ENCODE measurements at regions not wholly inside any gene's neighbourhood (a gene's known extent, or its start where the extent isn't known, plus 50 kb on each side); places are given as distances from the start of the nearest gene placed in this dataset.

- DNase-seq = no peak
Measured at GRCh38 chr20:57939499-57939898, 229.7 kb upstream of the PMEPA1 start.

GRCh38 chr20:57938158-57939108, 228.6 kb upstream of the PMEPA1 start:
- DNase-seq = no peak

- no peak for DNase-seq
Measured at GRCh38 chr20:57936636-57937385, 227.0 kb upstream of the PMEPA1 start.

GRCh38 chr20:57934913-57935312, 225.1 kb upstream of the PMEPA1 start:
- DNase-seq = no peak

- no peak for DNase-seq
Measured at GRCh38 chr20:57934007-57934805, 224.4 kb upstream of the PMEPA1 start.

- DNase-seq = no peak
Measured at GRCh38 chr20:57932227-57932864, 222.5 kb upstream of the PMEPA1 start.

GRCh38 chr20:57930351-57930750, 220.5 kb upstream of the PMEPA1 start:
- no peak for DNase-seq

GRCh38 chr20:57928181-57928967, 218.6 kb upstream of the PMEPA1 start:
- DNase-seq = no peak

GRCh38 chr20:57927376-57927775, 217.6 kb upstream of the PMEPA1 start:
- DNase-seq = no peak

- no peak for DNase-seq
Measured at GRCh38 chr20:57922706-57923105, 212.9 kb upstream of the PMEPA1 start.

GRCh38 chr20:57922083-57922482, 212.3 kb upstream of the PMEPA1 start:
- no peak for DNase-seq

GRCh38 chr20:57921676-57922075, 211.9 kb upstream of the PMEPA1 start:
- no peak for DNase-seq

GRCh38 chr20:57920971-57921370, 211.2 kb upstream of the PMEPA1 start:
- DNase-seq = no peak

- no peak for DNase-seq
Measured at GRCh38 chr20:57919049-57919448, 209.2 kb upstream of the PMEPA1 start.

- DNase-seq = no peak
Measured at GRCh38 chr20:57918551-57918950, 208.7 kb upstream of the PMEPA1 start.

GRCh38 chr20:57914205-57914604, 204.4 kb upstream of the PMEPA1 start:
- no peak for DNase-seq

- DNase-seq = no peak
Measured at GRCh38 chr20:57913156-57913930, 203.5 kb upstream of the PMEPA1 start.

- DNase-seq = no peak
Measured at GRCh38 chr20:57912227-57912582, 202.4 kb upstream of the PMEPA1 start.

- DNase-seq = no peak
Measured at GRCh38 chr20:57911512-57912226, 201.9 kb upstream of the PMEPA1 start.

- DNase-seq = no peak
Measured at GRCh38 chr20:57910716-57911115, 200.9 kb upstream of the PMEPA1 start.

Measured in stimulated activated CD8-positive, alpha-beta memory T cell treated with anti-CD3 and anti-CD28 coated beads, Interleukin-4, amount 100 ng/mL, for 48 hours (primary cell).